ENCODE measurements at regions not wholly inside any gene's neighbourhood (a gene's known extent, or its start where the extent isn't known, plus 50 kb on each side); places are given as distances from the start of the nearest gene placed in this dataset.

- H3K4me3 ChIP-seq (ENCODE audit: low read depth, low read length), result no peak overlapping the region
- no peak for TF ChIP-seq CTCF (IDR thresholded peaks at IDR 0.05; ENCODE audit: insufficient read depth, low read depth, low read length, missing control alignments)
- DNase-seq (ENCODE audit: low read depth), result no peak
These were observed 169.4 kb downstream of the GLUD2 start for GRCh38 chrX:121216641-121217374.

GRCh38 chrX:121221322-121221977, 174.0 kb downstream of the GLUD2 start:
- no peak overlapping the region for H3K4me3 ChIP-seq (ENCODE audit: low read depth, low read length)
- no peak for TF ChIP-seq CTCF (IDR thresholded peaks at IDR 0.05; ENCODE audit: insufficient read depth, low read depth, low read length, missing control alignments)
- no peak for DNase-seq (ENCODE audit: low read depth)

GRCh38 chrX:121227888-121228287, 180.5 kb downstream of the GLUD2 start:
- no peak for TF ChIP-seq CTCF (IDR thresholded peaks at IDR 0.05; ENCODE audit: insufficient read depth, low read depth, low read length, missing control alignments)
- DNase-seq (ENCODE audit: low read depth), result no peak
- no peak overlapping the region for H3K4me3 ChIP-seq (ENCODE audit: low read depth, low read length)

GRCh38 chrX:121231566-121232358, 184.4 kb downstream of the GLUD2 start:
- DNase-seq (ENCODE audit: low read depth), result no peak
- no peak for TF ChIP-seq CTCF (IDR thresholded peaks at IDR 0.05; ENCODE audit: insufficient read depth, low read depth, low read length, missing control alignments)
- no peak overlapping the region for H3K4me3 ChIP-seq (ENCODE audit: low read depth, low read length)

- TF ChIP-seq CTCF (IDR thresholded peaks at IDR 0.05; ENCODE audit: insufficient read depth, low read depth, low read length, missing control alignments), result no peak
- no peak for DNase-seq (ENCODE audit: low read depth)
- no peak overlapping the region for H3K4me3 ChIP-seq (ENCODE audit: low read depth, low read length)
These were observed 188.6 kb downstream of the GLUD2 start for GRCh38 chrX:121236040-121236439.

- TF ChIP-seq CTCF (IDR thresholded peaks at IDR 0.05; ENCODE audit: insufficient read depth, low read depth, low read length, missing control alignments), result no peak
- H3K4me3 ChIP-seq (ENCODE audit: low read depth, low read length), result no peak overlapping the region
- DNase-seq (ENCODE audit: low read depth), result no peak
These were observed 190.7 kb downstream of the GLUD2 start for GRCh38 chrX:121238093-121238492.
